ENCODE measurements at regions not wholly inside any gene's neighbourhood (a gene's known extent, or its start where the extent isn't known, plus 50 kb on each side); places are given as distances from the start of the nearest gene placed in this dataset.
"Not testable (repeated sequence)": the region's sequence is repeated elsewhere in the genome, so short reads cannot be mapped to it uniquely, and the experiment has no call there.

- DNase-seq (ENCODE audit: low read depth in 2 of 3, low spot score in 2 of 3) = no peak
Measured at GRCh38 chr12:4822572-4822971, 87.1 kb upstream of the KCNA1 start.

GRCh38 chr12:4824380-4824779 lies 85.3 kb upstream of the KCNA1 start:
- no peak for DNase-seq (ENCODE audit: low read depth in 2 of 3, low spot score in 2 of 3)

DNA sequence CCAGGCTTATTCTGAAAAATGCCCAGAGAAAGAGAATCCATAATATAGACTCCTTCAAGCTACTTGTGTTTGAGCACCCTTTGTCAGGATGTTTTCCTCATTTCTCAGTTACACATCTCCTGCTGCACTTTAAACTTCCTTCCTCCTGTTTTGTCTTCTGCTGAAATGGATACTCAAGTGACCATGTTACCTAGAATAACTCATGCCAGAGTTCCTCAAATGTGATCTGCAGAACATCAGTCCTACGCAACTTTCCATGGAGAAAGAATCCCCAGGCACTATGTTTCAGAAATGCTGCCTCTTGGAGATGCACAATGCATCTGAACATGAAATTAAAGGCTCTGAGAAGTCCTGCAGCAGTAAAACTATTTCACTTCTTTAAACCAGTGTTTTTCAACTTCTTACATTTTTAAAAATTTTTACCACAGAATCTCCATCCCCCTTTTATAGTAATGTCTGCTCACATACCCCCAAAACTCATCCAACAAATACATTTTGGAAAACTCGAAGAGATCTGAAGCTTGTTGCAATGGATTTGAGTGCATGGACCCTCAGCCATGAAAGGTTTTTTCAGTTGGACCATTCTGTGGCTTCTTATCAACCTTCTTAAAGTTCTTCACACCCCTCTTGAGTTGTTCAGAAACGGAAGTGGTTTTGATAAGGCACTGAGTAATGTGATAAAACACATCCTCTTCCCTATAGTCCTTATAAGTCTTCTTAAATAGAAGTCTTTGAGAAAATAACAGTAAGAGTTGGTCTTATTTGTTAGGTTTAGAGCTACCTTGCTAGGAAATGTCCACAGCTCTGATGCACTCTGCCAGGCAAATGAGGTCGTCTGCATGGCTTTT lies 84.5 kb upstream of the KCNA1 start:
- no peak for DNase-seq (ENCODE audit: low read depth in 2 of 3, low spot score in 2 of 3)

- no peak for DNase-seq (ENCODE audit: low read depth in 2 of 3, low spot score in 2 of 3)
Measured at GRCh38 chr12:4826909-4827308, 82.8 kb upstream of the KCNA1 start.

DNA sequence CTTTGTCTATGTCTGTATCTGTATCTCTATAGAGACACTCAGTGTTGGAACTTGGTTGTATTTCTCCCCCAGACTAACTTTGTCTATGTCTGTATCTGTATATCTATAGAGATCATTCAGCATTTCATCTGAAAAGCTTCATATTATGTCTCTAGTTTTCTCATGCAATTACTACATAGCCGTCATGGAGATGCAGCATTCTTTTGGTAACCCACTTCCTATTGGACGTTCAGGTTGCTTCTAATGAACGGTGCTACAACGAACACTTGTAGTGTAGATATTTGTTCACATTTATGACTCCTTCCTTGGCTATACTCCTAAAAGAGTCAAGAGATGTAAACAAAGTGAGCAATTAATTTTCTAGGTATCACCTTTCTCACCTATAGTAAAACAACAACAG lies 81.5 kb upstream of the KCNA1 start:
- DNase-seq (ENCODE audit: low read depth in 2 of 3, low spot score in 2 of 3) = no peak

GRCh38 chr12:4829161-4829792 lies 80.4 kb upstream of the KCNA1 start:
- no peak for DNase-seq (ENCODE audit: low read depth in 2 of 3, low spot score in 2 of 3)

- DNase-seq (ENCODE audit: low read depth in 2 of 3, low spot score in 2 of 3) = no peak
Measured at GRCh38 chr12:4829793-4830162, 79.9 kb upstream of the KCNA1 start.

GRCh38 chr12:4830556-4831210 lies 79.0 kb upstream of the KCNA1 start:
- DNase-seq (ENCODE audit: low read depth in 2 of 3, low spot score in 2 of 3) = no peak

- DNase-seq (ENCODE audit: low read depth in 2 of 3, low spot score in 2 of 3) = no peak
Measured at GRCh38 chr12:4833053-4833452, 76.7 kb upstream of the KCNA1 start.

DNA sequence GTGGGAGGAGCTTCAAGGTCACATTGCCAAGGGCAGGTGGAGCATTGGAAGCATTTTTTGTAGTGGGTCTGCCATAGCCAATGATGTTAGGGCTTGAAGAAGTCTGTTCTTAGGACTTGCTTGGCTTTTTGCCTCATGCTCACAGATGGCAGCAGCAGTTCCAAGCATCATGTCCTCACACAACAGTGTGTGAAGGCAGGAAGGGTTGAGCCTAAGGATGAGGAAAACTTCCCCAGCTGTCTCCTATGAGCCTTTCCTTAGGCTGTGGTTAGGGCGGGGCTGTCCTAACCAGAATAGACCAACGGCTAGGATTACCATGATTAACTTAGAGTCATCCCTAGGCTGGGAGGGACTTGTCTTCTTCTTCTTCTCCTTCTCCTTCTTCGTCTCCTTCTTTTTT lies 76.2 kb upstream of the KCNA1 start:
- no peak for DNase-seq (ENCODE audit: low read depth in 2 of 3, low spot score in 2 of 3)

DNA sequence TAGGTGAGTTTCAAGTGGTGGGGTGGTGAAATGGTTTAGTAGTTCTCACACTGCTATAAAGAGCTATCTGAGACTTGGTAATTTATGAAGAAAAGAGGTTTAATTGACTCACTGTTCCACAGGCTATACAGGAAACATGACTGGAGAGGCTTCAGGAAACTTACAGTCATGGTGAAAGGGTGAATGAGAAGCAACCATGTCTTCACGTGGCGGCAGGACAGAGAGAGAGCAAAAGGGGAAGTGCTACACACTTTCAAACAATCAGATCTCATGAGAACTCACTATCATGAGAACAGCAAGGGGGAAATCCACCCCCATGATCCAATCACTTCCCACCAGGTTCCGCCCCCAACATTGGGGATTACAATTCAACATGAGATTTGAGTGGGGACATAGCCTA lies 67.3 kb upstream of the KCNA1 start:
- DNase-seq (ENCODE audit: low read depth in 2 of 3, low spot score in 2 of 3) = not testable (repeated sequence)

DNA sequence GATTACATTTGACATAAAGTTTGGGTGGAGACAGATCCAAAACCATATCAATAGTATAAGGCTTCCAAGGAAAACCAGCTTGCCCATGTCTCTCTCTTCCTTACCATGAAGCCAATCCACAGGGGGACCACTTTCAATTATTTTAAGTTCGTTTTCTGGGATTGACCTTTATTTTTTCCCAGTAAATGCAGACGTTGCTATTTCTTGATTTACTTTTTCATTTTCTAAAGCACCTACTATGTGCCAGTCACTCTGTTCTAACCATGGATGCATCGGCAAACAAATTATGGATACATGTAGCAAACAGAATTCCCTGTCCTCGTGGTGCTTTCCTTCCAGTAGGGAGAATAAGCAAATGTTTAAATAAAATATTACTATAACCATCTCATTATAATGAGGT lies 65.8 kb upstream of the KCNA1 start:
- no peak for DNase-seq (ENCODE audit: low read depth in 2 of 3, low spot score in 2 of 3)

- DNase-seq (ENCODE audit: low read depth in 2 of 3, low spot score in 2 of 3) = no peak
Measured at GRCh38 chr12:4847713-4848112, 62.0 kb upstream of the KCNA1 start.

DNA sequence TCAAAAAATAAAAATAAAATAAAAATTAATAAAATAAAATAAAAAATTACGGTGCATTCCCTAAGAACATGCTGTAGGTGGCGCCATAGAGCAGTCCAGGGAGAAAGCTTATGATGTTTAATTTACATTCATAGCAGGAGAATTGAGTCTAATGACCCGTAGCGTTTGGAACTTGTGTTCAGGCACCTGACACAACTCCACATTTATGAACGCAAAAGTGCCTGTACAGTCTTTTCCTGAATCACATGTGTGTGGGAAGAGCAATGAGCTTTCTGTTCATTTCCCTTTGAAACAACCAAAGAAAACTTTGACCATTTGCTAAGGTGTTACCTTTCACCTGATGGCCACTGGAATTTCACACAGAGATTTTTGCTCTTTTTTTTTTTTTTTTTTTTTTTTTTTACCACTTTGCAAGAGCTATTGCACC lies 60.6 kb upstream of the KCNA1 start:
- no peak for DNase-seq (ENCODE audit: low read depth in 2 of 3, low spot score in 2 of 3)

DNA sequence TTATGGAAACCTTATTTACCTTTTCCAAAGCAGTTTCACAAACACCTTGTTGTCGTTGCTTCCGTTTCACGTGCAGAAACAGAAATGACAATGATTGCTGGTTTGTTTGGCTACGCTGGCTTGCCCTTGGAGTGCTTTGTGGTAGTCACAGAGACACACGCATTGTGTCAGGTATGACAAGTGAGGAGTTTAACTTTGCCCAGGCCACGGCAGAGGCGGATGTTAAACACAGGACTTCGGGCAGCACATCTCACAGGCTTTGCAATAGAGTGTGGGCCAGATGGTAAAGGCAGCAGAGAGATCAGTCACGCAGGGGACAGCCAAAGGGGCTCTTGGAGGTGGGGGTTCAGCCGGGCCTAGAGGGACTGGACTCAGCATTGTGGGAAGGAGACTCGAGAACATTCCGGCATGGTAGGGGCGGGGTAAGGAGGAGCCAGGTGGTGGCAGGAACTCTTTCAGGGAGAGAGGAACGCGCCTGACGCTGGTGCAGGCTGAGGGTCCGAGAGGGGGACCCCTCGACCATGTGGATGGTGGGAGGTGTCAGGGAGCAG lies 59.8 kb upstream of the KCNA1 start:
- no peak for DNase-seq (ENCODE audit: low read depth in 2 of 3, low spot score in 2 of 3)

- DNase-seq (ENCODE audit: low read depth in 2 of 3, low spot score in 2 of 3) = no peak
Measured at GRCh38 chr12:4850857-4851380, 58.8 kb upstream of the KCNA1 start.

GRCh38 chr12:4852308-4852707 lies 57.4 kb upstream of the KCNA1 start:
- DNase-seq (ENCODE audit: low read depth in 2 of 3, low spot score in 2 of 3) = no peak

DNA sequence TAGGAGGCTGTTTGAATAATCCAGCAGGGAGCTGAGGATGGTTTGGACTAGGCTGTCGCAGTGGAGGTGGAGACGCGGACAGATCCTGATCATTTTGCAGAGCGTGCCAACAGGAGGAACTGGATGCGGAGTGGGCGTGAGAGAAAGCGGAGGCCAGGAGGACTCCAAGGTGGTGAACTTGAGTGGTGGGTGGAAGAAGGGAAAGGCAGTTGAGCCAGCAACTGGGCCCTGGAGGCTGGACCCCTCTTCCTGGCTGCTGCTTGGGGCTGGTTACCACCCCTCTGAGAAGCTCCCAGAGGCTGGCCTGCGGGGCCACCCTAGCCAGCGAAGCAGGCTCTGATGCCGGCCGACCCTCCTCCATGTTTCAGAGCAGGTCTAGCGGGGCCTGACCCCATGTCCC lies 56.8 kb upstream of the KCNA1 start:
- no peak for DNase-seq (ENCODE audit: low read depth in 2 of 3, low spot score in 2 of 3)

- DNase-seq (ENCODE audit: low read depth in 2 of 3, low spot score in 2 of 3) = no peak
Measured at GRCh38 chr12:4855121-4855924, 54.4 kb upstream of the KCNA1 start.

GRCh38 chr12:4856596-4856995 lies 53.1 kb upstream of the KCNA1 start:
- DNase-seq (ENCODE audit: low read depth in 2 of 3, low spot score in 2 of 3) = no peak

All from activated CD8-positive, alpha-beta memory T cell treated with anti-CD3 and anti-CD28 coated beads for 48 hours (primary cell).